GM10248 (cell line): ENCODE measurements at regions not wholly inside any gene's neighbourhood (a gene's known extent, or its start where the extent isn't known, plus 50 kb on each side); places are given as distances from the start of the nearest gene placed in this dataset.

ENCODE experiments used
- CTCF ChIA-PET: fragments of 300-600 bp; sonication (Branson Sonifier 250); formaldehyde crosslinking; extraction: SDS; loops from one replicate; lab custom pipeline; 2021; ENCODE audit warnings: antibody characterized with exemption; lab: Yijun Ruan, JAX
- POLR2A ChIA-PET: fragments of 350-650 bp; sonication (Branson Sonifier 250); formaldehyde crosslinking; extraction: SDS; loops from one replicate; lab custom pipeline; 2020; ENCODE audit warnings: antibody characterized with exemption; lab: Yijun Ruan, JAX
- DNase-seq: peaks from one replicate; pipeline ENCODE4 v3.0.0; 2012; ENCODE audit errors: extremely low spot score
- TF ChIP-seq, protein P1 (sequence below): IDR thresholded peaks from 2 replicates; pipeline ENCODE4 v1.5.1; 2012; ENCODE audit warnings: mild to moderate bottlenecking, low read depth; ENCODE audit errors: extremely low read depth, missing control alignments, control extremely low read depth

DNA sequence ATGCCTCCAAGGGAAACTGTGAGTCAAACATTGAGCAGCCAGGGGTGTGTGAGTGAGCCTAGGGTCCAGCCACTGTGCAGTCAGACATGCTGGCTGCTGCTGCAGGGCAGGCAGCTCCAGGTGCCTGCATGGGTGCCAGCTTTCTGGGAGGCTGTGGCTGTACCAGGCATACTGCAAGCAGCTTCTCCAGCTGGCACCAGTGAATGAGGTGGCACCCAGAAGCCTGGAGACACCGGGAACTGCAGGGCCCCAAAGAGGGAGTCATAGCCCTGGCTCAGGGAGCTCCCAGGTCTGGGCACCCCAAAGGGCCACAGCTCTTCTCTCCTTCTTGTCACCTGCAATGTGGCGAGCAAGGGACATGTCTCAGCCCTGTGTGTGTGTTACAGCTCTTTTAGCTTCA, 283.2 kb downstream of the RPRM start:
- CTCF ChIA-PET, result interaction anchor here (1.0 kb wide), 1 partner anchor 12 kb away, joined by 3 read pairs; no protein-coding TSS in a partner anchor
- POLR2A ChIA-PET, result no interaction called here
- TF ChIP-seq, protein P1, sequence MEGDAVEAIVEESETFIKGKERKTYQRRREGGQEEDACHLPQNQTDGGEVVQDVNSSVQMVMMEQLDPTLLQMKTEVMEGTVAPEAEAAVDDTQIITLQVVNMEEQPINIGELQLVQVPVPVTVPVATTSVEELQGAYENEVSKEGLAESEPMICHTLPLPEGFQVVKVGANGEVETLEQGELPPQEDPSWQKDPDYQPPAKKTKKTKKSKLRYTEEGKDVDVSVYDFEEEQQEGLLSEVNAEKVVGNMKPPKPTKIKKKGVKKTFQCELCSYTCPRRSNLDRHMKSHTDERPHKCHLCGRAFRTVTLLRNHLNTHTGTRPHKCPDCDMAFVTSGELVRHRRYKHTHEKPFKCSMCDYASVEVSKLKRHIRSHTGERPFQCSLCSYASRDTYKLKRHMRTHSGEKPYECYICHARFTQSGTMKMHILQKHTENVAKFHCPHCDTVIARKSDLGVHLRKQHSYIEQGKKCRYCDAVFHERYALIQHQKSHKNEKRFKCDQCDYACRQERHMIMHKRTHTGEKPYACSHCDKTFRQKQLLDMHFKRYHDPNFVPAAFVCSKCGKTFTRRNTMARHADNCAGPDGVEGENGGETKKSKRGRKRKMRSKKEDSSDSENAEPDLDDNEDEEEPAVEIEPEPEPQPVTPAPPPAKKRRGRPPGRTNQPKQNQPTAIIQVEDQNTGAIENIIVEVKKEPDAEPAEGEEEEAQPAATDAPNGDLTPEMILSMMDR, result no peak
- no peak for DNase-seq

DNA sequence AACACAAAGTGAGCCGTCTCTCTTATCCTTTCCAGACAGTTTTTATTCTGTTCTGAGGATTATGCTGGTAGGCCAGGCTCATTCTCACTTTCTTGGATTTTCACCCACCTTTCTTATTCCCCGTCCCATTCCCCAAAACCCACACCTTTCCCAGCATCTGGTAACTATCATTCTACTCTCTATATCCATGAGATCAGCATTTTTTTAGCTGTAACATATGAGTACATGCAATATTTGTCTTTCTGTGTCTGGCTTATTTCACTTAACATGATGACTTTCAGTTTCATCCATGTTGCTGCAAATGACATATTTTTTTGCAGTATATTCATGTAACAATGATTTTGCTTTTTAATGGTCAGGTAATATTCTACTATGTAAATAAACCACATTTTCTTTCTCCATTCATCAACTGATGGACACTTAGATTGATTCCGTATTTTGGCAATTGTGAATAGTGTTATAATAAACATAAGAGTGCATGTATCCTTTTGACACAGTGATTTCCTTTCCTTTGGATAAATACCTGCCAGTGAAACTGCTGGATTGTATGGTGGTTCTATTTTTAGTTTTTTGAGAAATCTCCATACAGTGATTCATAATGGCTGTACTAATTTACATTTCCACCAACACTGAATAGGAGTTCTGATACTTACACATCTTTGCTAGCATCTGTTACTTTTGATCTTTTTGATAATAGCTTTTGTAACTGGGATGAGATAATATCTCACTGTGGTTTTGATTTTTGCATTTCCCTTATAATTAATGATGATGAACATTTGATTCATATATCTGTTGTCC, 289.3 kb downstream of the RPRM start:
- CTCF ChIA-PET, result no interaction called here
- DNase-seq, result no peak
- TF ChIP-seq, protein P1, result no peak
- POLR2A ChIA-PET, result no interaction called here

DNA sequence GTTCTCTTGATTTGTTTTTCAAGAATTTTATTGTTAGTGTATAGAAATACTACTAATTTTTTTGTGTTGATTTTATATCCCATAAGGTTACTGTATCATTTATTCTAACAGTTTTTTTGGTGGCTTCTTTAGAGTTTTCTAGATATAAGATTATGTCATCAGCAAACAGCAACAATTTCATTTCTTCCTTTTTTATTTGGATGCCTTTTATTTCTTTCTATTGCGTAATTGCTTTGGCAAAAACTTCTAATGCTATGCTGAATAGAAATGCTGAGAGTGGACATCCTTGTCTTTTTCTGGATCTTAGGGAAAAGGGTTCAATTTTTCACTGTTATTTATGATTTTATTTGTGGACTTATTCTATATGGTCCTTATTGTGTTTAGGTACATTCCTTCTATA, 298.8 kb downstream of the RPRM start:
- ChIA-PET CTCF (no interaction called here), POLR2A (no interaction called here)
- DNase-seq, result no peak
- TF ChIP-seq, protein P1, result no peak

DNA sequence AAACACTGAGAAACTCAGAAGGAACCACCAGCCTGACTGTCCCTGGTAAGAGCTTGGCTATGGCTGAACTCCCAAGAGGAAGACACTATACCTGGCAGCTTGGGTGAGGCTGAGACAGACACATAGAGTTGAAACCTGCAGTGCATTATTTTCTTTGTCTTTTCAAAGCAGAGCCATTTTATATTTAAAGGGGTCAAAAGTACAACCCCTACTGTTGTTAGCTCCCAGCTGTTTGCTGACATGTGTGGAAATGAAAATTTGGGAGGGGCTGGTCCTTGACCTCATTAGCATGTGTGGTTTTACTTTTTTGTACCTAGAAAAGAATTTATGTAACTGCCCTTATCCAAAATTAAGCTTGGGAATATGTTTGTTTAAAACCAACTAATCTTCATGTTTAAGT, 309.0 kb downstream of the RPRM start:
- POLR2A ChIA-PET, result no interaction called here
- CTCF ChIA-PET, result no interaction called here
- DNase-seq, result no peak
- TF ChIP-seq, protein P1, result no peak

DNA sequence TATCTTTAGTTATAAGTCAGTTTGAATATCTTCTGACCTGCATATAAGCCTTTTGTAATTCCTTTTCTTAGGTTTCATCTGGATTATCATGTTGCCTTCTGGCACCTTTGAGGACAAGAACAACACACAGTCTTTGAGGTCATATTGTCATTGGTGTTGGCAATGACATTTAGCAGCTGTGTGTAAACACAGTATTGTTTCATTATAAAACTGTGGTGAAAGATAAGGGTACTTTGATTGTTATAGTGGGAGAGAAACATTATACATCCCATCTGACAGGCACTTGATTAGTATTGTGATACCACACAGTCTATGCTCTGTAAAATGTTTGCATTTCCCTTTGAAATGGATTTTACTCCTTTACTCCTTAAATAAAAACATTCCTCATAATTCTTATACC, 313.5 kb downstream of the RPRM start:
- no peak for DNase-seq
- TF ChIP-seq, protein P1, result no peak
- CTCF ChIA-PET, result no interaction called here
- POLR2A ChIA-PET, result no interaction called here

DNA sequence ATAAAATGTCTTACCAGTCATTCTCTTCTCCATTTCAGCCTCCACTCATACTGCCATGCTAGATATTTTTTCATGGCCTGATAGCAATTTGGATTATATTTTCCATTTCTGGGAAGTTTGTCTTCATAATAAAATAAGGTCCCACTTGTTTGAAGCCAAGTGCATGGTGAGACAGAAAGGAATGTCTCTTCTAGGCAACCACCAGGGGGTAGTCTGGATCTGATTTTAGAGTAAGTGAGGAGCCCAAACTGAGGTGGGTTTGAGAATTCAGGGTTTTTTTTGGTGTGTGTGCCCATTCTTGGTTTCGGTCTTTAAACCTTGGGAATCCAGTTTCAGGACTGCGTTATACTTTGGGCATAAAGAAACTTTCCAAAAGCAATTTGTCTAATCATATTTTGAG, 315.5 kb downstream of the RPRM start:
- POLR2A ChIA-PET, result no interaction called here
- CTCF ChIA-PET, result interaction anchor here (1.1 to 1.6 kb wide), 2 partner anchors 23 to 317 kb away, joined by 3 to 4 read pairs; no protein-coding TSS in a partner anchor
- peak; percentile 16 for DNase-seq
- TF ChIP-seq, protein P1, result peak; percentile 59
